ENCODE measurements at regions not wholly inside any gene's neighbourhood (a gene's known extent, or its start where the extent isn't known, plus 50 kb on each side); places are given as distances from the start of the nearest gene placed in this dataset.

GRCh38 chr3:64988188-64988587 is 300.4 kb upstream of the ADAMTS9 start:
- TF ChIP-seq ZFX (IDR thresholded peaks at IDR 0.05; ENCODE audit: borderline replicate concordance) (no peak), CTCF (IDR thresholded peaks at IDR 0.05) (no peak)
- H3K27ac ChIP-seq, result no peak overlapping the region

GRCh38 chr3:64987726-64988125 is 299.9 kb upstream of the ADAMTS9 start:
- no peak overlapping the region for H3K27ac ChIP-seq
- no peak for TF ChIP-seq ZFX (IDR thresholded peaks at IDR 0.05; ENCODE audit: borderline replicate concordance)

GRCh38 chr3:64985072-64985471 is 297.3 kb upstream of the ADAMTS9 start:
- H3K27ac ChIP-seq, result no peak overlapping the region
- TF ChIP-seq CTCF (IDR thresholded peaks at IDR 0.05) (no peak), ZFX (IDR thresholded peaks at IDR 0.05; ENCODE audit: borderline replicate concordance) (no peak)

GRCh38 chr3:64983583-64984359 is 296.0 kb upstream of the ADAMTS9 start:
- no peak overlapping the region for H3K27ac ChIP-seq
- TF ChIP-seq ZFX (IDR thresholded peaks at IDR 0.05; ENCODE audit: borderline replicate concordance) (no peak), CTCF (IDR thresholded peaks at IDR 0.05) (no peak)

GRCh38 chr3:64977308-64978100 is 289.7 kb upstream of the ADAMTS9 start:
- TF ChIP-seq CTCF (IDR thresholded peaks at IDR 0.05) (no peak), ZFX (IDR thresholded peaks at IDR 0.05; ENCODE audit: borderline replicate concordance) (no peak)
- H3K27ac ChIP-seq, result no peak overlapping the region

- H3K27ac ChIP-seq, result no peak overlapping the region
- TF ChIP-seq CTCF (IDR thresholded peaks at IDR 0.05) (no peak), ZFX (IDR thresholded peaks at IDR 0.05; ENCODE audit: borderline replicate concordance) (no peak)
These were observed 288.7 kb upstream of the ADAMTS9 start for GRCh38 chr3:64976456-64976855.

- H3K27ac ChIP-seq, result no peak overlapping the region
- TF ChIP-seq CTCF (IDR thresholded peaks at IDR 0.05) (no peak), ZFX (IDR thresholded peaks at IDR 0.05; ENCODE audit: borderline replicate concordance) (no peak)
These were observed 287.3 kb upstream of the ADAMTS9 start for GRCh38 chr3:64975147-64975546.
